SK-N-MC (cell line): ENCODE measurements at regions not wholly inside any gene's neighbourhood (a gene's known extent, or its start where the extent isn't known, plus 50 kb on each side); places are given as distances from the start of the nearest gene placed in this dataset.

ENCODE experiments used
- EZH2 ChIP-seq: fragments of 200-600 bp; sonication (generic); IDR thresholded peaks from one replicate; pipeline ENCODE4 v1.6.1; 2017; ENCODE audit warnings: antibody characterized with exemption
- FOXP2 ChIP-seq: optimal IDR thresholded peaks from 2 replicates; pipeline ENCODE3; 2011; ENCODE audit warnings: mild to moderate bottlenecking, moderate library complexity; ENCODE audit not compliant: insufficient read depth; ENCODE audit errors: extremely low read length, control extremely low read depth
- POLR2AphosphoS5 ChIP-seq: IDR thresholded peaks from 2 replicates; pipeline ENCODE4 v1.6.1; 2012; ENCODE audit warnings: mild to moderate bottlenecking, low read depth, low read length, borderline replicate concordance

- no peak for TF ChIP-seq POLR2AphosphoS5
- TF ChIP-seq EZH2, result no peak
- no peak for TF ChIP-seq FOXP2
Measured at GRCh38 chr3:117348884-117349283, 639.3 kb downstream of the TUSC7 start.
